ENCODE measurements at regions not wholly inside any gene's neighbourhood (a gene's known extent, or its start where the extent isn't known, plus 50 kb on each side); places are given as distances from the start of the nearest gene placed in this dataset.

DNA sequence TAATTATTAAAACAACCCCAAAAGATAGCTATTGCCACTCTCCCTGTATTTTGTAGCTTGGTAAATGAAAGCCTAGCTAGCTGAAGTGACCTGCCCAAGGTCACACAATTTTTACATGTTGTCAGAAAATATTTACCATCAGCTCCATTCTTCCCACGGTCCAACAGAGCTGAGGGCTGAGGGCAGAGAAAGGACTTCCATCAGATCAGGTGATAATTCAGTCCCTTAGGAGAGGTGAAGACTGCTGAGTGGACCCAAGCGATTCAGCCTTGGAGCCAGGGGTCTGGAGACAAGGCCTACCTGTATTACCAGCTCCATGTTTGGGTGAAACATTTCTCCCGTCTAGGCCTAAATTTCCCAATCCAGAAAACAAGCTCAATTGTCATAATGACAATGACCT lies 149.5 kb upstream of the TSHZ3 start:
- TF ChIP-seq ZNF70 (CRISPR knock-in tag; IDR thresholded peaks at IDR 0.05), result no peak
- no peak for TF ChIP-seq TCF4 (CRISPR knock-in tag; IDR thresholded peaks at IDR 0.05; ENCODE audit: borderline replicate concordance)
- TF ChIP-seq SNAI2 (CRISPR knock-in tag; IDR thresholded peaks at IDR 0.05), result no peak
- no peak for TF ChIP-seq ZC3H10 (CRISPR knock-in tag; IDR thresholded peaks at IDR 0.05)
- TF ChIP-seq, protein P1, sequence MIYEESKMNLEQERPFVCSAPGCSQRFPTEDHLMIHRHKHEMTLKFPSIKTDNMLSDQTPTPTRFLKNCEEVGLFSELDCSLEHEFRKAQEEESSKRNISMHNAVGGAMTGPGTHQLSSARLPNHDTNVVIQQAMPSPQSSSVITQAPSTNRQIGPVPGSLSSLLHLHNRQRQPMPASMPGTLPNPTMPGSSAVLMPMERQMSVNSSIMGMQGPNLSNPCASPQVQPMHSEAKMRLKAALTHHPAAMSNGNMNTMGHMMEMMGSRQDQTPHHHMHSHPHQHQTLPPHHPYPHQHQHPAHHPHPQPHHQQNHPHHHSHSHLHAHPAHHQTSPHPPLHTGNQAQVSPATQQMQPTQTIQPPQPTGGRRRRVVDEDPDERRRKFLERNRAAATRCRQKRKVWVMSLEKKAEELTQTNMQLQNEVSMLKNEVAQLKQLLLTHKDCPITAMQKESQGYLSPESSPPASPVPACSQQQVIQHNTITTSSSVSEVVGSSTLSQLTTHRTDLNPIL (CRISPR knock-in tag; IDR thresholded peaks at IDR 0.05; ENCODE audit: low read depth), result no peak
- TF ChIP-seq, protein P2, sequence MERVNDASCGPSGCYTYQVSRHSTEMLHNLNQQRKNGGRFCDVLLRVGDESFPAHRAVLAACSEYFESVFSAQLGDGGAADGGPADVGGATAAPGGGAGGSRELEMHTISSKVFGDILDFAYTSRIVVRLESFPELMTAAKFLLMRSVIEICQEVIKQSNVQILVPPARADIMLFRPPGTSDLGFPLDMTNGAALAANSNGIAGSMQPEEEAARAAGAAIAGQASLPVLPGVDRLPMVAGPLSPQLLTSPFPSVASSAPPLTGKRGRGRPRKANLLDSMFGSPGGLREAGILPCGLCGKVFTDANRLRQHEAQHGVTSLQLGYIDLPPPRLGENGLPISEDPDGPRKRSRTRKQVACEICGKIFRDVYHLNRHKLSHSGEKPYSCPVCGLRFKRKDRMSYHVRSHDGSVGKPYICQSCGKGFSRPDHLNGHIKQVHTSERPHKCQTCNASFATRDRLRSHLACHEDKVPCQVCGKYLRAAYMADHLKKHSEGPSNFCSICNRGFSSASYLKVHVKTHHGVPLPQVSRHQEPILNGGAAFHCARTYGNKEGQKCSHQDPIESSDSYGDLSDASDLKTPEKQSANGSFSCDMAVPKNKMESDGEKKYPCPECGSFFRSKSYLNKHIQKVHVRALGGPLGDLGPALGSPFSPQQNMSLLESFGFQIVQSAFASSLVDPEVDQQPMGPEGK (CRISPR knock-in tag; IDR thresholded peaks at IDR 0.05; ENCODE audit: borderline replicate concordance), result no peak
- TF ChIP-seq, protein P3, sequence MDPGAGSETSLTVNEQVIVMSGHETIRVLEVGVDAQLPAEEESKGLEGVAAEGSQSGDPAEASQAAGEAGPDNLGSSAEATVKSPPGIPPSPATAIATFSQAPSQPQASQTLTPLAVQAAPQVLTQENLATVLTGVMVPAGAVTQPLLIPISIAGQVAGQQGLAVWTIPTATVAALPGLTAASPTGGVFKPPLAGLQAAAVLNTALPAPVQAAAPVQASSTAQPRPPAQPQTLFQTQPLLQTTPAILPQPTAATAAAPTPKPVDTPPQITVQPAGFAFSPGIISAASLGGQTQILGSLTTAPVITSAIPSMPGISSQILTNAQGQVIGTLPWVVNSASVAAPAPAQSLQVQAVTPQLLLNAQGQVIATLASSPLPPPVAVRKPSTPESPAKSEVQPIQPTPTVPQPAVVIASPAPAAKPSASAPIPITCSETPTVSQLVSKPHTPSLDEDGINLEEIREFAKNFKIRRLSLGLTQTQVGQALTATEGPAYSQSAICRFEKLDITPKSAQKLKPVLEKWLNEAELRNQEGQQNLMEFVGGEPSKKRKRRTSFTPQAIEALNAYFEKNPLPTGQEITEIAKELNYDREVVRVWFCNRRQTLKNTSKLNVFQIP (CRISPR knock-in tag; IDR thresholded peaks at IDR 0.05; ENCODE audit: borderline replicate concordance, low read depth), result no peak
- TF ChIP-seq TOX (CRISPR knock-in tag; IDR thresholded peaks at IDR 0.05; ENCODE audit: borderline replicate concordance), result no peak
- TF ChIP-seq, protein P4, sequence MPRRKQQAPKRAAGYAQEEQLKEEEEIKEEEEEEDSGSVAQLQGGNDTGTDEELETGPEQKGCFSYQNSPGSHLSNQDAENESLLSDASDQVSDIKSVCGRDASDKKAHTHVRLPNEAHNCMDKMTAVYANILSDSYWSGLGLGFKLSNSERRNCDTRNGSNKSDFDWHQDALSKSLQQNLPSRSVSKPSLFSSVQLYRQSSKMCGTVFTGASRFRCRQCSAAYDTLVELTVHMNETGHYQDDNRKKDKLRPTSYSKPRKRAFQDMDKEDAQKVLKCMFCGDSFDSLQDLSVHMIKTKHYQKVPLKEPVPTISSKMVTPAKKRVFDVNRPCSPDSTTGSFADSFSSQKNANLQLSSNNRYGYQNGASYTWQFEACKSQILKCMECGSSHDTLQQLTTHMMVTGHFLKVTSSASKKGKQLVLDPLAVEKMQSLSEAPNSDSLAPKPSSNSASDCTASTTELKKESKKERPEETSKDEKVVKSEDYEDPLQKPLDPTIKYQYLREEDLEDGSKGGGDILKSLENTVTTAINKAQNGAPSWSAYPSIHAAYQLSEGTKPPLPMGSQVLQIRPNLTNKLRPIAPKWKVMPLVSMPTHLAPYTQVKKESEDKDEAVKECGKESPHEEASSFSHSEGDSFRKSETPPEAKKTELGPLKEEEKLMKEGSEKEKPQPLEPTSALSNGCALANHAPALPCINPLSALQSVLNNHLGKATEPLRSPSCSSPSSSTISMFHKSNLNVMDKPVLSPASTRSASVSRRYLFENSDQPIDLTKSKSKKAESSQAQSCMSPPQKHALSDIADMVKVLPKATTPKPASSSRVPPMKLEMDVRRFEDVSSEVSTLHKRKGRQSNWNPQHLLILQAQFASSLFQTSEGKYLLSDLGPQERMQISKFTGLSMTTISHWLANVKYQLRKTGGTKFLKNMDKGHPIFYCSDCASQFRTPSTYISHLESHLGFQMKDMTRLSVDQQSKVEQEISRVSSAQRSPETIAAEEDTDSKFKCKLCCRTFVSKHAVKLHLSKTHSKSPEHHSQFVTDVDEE (CRISPR knock-in tag; IDR thresholded peaks at IDR 0.05), result no peak
- no peak for TF ChIP-seq ISL1 (CRISPR knock-in tag; IDR thresholded peaks at IDR 0.05)
- TF ChIP-seq, protein P5, sequence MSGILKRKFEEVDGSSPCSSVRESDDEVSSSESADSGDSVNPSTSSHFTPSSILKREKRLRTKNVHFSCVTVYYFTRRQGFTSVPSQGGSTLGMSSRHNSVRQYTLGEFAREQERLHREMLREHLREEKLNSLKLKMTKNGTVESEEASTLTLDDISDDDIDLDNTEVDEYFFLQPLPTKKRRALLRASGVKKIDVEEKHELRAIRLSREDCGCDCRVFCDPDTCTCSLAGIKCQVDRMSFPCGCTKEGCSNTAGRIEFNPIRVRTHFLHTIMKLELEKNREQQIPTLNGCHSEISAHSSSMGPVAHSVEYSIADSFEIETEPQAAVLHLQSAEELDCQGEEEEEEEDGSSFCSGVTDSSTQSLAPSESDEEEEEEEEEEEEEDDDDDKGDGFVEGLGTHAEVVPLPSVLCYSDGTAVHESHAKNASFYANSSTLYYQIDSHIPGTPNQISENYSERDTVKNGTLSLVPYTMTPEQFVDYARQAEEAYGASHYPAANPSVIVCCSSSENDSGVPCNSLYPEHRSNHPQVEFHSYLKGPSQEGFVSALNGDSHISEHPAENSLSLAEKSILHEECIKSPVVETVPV (CRISPR knock-in tag; IDR thresholded peaks at IDR 0.05), result no peak
